Vagina (tissue), 2 donors: ENCODE measurements at regions not wholly inside any gene's neighbourhood (a gene's known extent, or its start where the extent isn't known, plus 50 kb on each side); places are given as distances from the start of the nearest gene placed in this dataset.

Source experiments
- POLR2A ChIP-seq, 2 donors: fragments of 450-650 bp; IDR thresholded peaks; one replicate each; pipeline ENCODE4 v1.6.1; 2017; ENCODE audit warnings: antibody characterized with exemption in 2 of 2, mild to moderate bottlenecking in 2 of 2, moderate library complexity in 2 of 2
- POLR2AphosphoS5 ChIP-seq, 2 donors: sonication (generic); formaldehyde crosslinking; IDR thresholded peaks; one replicate each; pipeline ENCODE4 v1.9.0; 2017; ENCODE audit warnings: antibody characterized with exemption in 2 of 2, mild to moderate bottlenecking in 2 of 2, low read depth in 1 of 2; ENCODE audit not compliant: insufficient read depth in 1 of 2
- TF ChIP-seq, protein P1 (sequence below), 3 experiments: fragments of 450-650 bp in 2 of 3; fragments of 200-600 bp in 1 of 3; sonication (generic) in 1 of 3; IDR thresholded peaks; one replicate each; pipeline ENCODE4 v1.5.1; 2017 to 2019; ENCODE audit warnings: antibody characterized with exemption in 3 of 3, mild to moderate bottlenecking in 2 of 3, moderate library complexity in 2 of 3

DNA sequence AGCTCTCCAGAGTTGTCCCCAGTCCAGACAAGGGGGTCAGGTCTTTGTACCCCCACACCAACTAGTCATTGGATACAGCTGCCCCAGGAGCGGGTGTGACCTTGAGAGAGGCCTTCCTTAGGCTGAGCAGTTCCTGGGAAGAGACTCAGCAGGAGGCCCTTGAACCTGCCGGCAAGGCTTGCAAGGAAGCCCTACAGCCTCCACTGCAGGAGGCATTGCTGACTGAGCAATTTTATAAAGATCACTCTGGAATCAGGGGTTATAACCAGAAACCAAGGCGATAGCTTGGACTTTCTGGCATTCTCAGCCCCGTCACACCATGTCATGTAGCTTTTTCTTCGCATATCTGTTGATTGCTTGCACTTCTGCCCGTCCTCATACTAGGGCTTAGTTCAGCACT is 291.3 kb upstream of the CRY1 start:
- TF ChIP-seq POLR2AphosphoS5 (IDR thresholded peaks at IDR 0.05; ENCODE audit: insufficient read depth in 1 of 2, low read depth in 1 of 2) = no peak
- no peak for TF ChIP-seq POLR2A (IDR thresholded peaks at IDR 0.05)
- TF ChIP-seq, protein P1, sequence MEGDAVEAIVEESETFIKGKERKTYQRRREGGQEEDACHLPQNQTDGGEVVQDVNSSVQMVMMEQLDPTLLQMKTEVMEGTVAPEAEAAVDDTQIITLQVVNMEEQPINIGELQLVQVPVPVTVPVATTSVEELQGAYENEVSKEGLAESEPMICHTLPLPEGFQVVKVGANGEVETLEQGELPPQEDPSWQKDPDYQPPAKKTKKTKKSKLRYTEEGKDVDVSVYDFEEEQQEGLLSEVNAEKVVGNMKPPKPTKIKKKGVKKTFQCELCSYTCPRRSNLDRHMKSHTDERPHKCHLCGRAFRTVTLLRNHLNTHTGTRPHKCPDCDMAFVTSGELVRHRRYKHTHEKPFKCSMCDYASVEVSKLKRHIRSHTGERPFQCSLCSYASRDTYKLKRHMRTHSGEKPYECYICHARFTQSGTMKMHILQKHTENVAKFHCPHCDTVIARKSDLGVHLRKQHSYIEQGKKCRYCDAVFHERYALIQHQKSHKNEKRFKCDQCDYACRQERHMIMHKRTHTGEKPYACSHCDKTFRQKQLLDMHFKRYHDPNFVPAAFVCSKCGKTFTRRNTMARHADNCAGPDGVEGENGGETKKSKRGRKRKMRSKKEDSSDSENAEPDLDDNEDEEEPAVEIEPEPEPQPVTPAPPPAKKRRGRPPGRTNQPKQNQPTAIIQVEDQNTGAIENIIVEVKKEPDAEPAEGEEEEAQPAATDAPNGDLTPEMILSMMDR (IDR thresholded peaks at IDR 0.05) = no peak
